ENCODE measurements at regions not wholly inside any gene's neighbourhood (a gene's known extent, or its start where the extent isn't known, plus 50 kb on each side); places are given as distances from the start of the nearest gene placed in this dataset.

- no peak overlapping the region for H3K4me2 ChIP-seq (ENCODE audit: low read depth, low read length, poor library complexity, severe bottlenecking)
- H3K9ac ChIP-seq (ENCODE audit: low read depth, low read length, poor library complexity, severe bottlenecking): no peak overlapping the region
- H2AFZ ChIP-seq (ENCODE audit: low read length): no peak overlapping the region
- H3K79me2 ChIP-seq (ENCODE audit: insufficient read depth, low read length): peaks cover 7% of the 10 kb centered on the region; the same call in 1 of the 2 replicates
- H3K9me2 ChIP-seq (replicated peaks; ENCODE audit: low read depth, low read length): no peaks in the 10 kb centered on the region
- H3K27me3 ChIP-seq (ENCODE audit: insufficient read depth, low read length, poor library complexity, severe bottlenecking): no peaks in the 10 kb centered on the region
- no peak overlapping the region for H3K4me3 ChIP-seq (ENCODE audit: low read length, poor library complexity, severe bottlenecking)
- TF ChIP-seq CTCF (conservative IDR thresholded peaks at IDR 0.05; ENCODE audit: low read length) (no peak), EZH2phosphoT487 (IDR thresholded peaks at IDR 0.05; ENCODE audit: borderline replicate concordance) (no peak)
- H3F3A ChIP-seq (ENCODE audit: low read depth): no peaks in the 10 kb centered on the region
- no peaks in the 10 kb centered on the region for H3K9me3 ChIP-seq (ENCODE audit: insufficient read depth, low read depth, low read length)
- no peaks in the 10 kb centered on the region for H3K4me1 ChIP-seq (ENCODE audit: insufficient read depth, low read length, poor library complexity, severe bottlenecking)
- H4K20me1 ChIP-seq (ENCODE audit: insufficient read depth, low read length, poor library complexity, severe bottlenecking): no peaks in the 10 kb centered on the region
- peaks cover 10% of the 10 kb centered on the region; the same call in 1 of the 2 replicates for H3K36me3 ChIP-seq (ENCODE audit: insufficient read depth, low read length)
Observed at GRCh38 chr22:49589811-49590210, 237.9 kb downstream of the BRD1 start.

- Histone ChIP-seq H3K9me2 (replicated peaks; ENCODE audit: low read depth, low read length) (no peaks in the 10 kb centered on the region), H3K79me2 (ENCODE audit: insufficient read depth, low read length) (peaks cover 7% of the 10 kb centered on the region; the same call in 1 of the 2 replicates), H3K4me2 (ENCODE audit: low read depth, low read length, poor library complexity, severe bottlenecking) (no peak overlapping the region), H4K20me1 (ENCODE audit: insufficient read depth, low read length, poor library complexity, severe bottlenecking) (no peaks in the 10 kb centered on the region), H2AFZ (ENCODE audit: low read length) (no peak overlapping the region), H3K4me1 (ENCODE audit: insufficient read depth, low read length, poor library complexity, severe bottlenecking) (no peaks in the 10 kb centered on the region), H3K27me3 (ENCODE audit: insufficient read depth, low read length, poor library complexity, severe bottlenecking) (no peaks in the 10 kb centered on the region), H3K4me3 (ENCODE audit: low read length, poor library complexity, severe bottlenecking) (no peak overlapping the region), H3K9me3 (ENCODE audit: insufficient read depth, low read depth, low read length) (no peaks in the 10 kb centered on the region), H3F3A (ENCODE audit: low read depth) (no peaks in the 10 kb centered on the region), H3K9ac (ENCODE audit: low read depth, low read length, poor library complexity, severe bottlenecking) (no peak overlapping the region), H3K36me3 (ENCODE audit: insufficient read depth, low read length) (peaks cover 10% of the 10 kb centered on the region; the same call in 1 of the 2 replicates)
- no peak for TF ChIP-seq CTCF (conservative IDR thresholded peaks at IDR 0.05; ENCODE audit: low read length)
- no peak for TF ChIP-seq EZH2phosphoT487 (IDR thresholded peaks at IDR 0.05; ENCODE audit: borderline replicate concordance)
Observed at GRCh38 chr22:49589301-49589700, 238.4 kb downstream of the BRD1 start.

- no peaks in the 10 kb centered on the region for H3K4me1 ChIP-seq (ENCODE audit: insufficient read depth, low read length, poor library complexity, severe bottlenecking)
- no peak for TF ChIP-seq EZH2phosphoT487 (IDR thresholded peaks at IDR 0.05; ENCODE audit: borderline replicate concordance)
- no peak for TF ChIP-seq CTCF (conservative IDR thresholded peaks at IDR 0.05; ENCODE audit: low read length)
- peaks cover 10% of the 10 kb centered on the region; the same call in 1 of the 2 replicates for H3K36me3 ChIP-seq (ENCODE audit: insufficient read depth, low read length)
- H3K79me2 ChIP-seq (ENCODE audit: insufficient read depth, low read length): peaks cover 7% of the 10 kb centered on the region; the same call in 1 of the 2 replicates
- H3F3A ChIP-seq (ENCODE audit: low read depth): no peaks in the 10 kb centered on the region
- H3K27me3 ChIP-seq (ENCODE audit: insufficient read depth, low read length, poor library complexity, severe bottlenecking): no peaks in the 10 kb centered on the region
- H4K20me1 ChIP-seq (ENCODE audit: insufficient read depth, low read length, poor library complexity, severe bottlenecking): no peaks in the 10 kb centered on the region
- H3K4me2 ChIP-seq (ENCODE audit: low read depth, low read length, poor library complexity, severe bottlenecking): no peak overlapping the region
- H3K9me3 ChIP-seq (ENCODE audit: insufficient read depth, low read depth, low read length): no peaks in the 10 kb centered on the region
- H3K4me3 ChIP-seq (ENCODE audit: low read length, poor library complexity, severe bottlenecking): no peak overlapping the region
- no peaks in the 10 kb centered on the region for H3K9me2 ChIP-seq (replicated peaks; ENCODE audit: low read depth, low read length)
- H3K9ac ChIP-seq (ENCODE audit: low read depth, low read length, poor library complexity, severe bottlenecking): no peak overlapping the region
- no peak overlapping the region for H2AFZ ChIP-seq (ENCODE audit: low read length)
Observed at GRCh38 chr22:49588739-49589138, 238.9 kb downstream of the BRD1 start.
